GM10266 (cell line): ENCODE measurements at regions not wholly inside any gene's neighbourhood (a gene's known extent, or its start where the extent isn't known, plus 50 kb on each side); places are given as distances from the start of the nearest gene placed in this dataset.
"Not testable (repeated sequence)": the region's sequence is repeated elsewhere in the genome, so short reads cannot be mapped to it uniquely, and the experiment has no call there.

Experiments
- DNase-seq: peaks from one replicate; pipeline ENCODE4 v3.0.0; 2012; ENCODE audit errors: extremely low spot score
- TF ChIP-seq, protein P1 (sequence below): IDR thresholded peaks from 2 replicates; pipeline ENCODE4 v1.5.1; 2012; ENCODE audit warnings: mild to moderate bottlenecking, low read depth; ENCODE audit not compliant: control insufficient read depth, insufficient read depth; ENCODE audit errors: missing control alignments

DNA sequence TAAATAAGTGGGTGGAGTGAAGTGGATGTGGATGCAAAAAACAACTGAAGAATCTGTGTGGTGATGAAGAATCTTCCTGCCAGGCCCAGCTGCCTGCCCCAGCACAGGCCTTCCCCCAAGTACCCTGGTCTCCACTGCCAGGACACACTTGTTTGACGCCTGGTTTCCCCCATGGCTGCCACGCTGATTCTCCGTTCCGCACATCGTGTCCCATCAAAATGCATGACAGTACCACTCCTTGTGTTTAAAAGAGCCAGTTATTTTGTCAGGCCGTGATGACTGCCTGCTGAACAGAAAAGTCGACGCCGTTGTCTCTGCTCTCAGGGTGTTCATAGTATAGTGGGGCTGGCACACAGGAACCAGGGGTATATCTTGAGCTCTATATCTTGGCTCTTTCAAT, 50.3 kb upstream of the KYNU start:
- no peak for DNase-seq
- TF ChIP-seq, protein P1, sequence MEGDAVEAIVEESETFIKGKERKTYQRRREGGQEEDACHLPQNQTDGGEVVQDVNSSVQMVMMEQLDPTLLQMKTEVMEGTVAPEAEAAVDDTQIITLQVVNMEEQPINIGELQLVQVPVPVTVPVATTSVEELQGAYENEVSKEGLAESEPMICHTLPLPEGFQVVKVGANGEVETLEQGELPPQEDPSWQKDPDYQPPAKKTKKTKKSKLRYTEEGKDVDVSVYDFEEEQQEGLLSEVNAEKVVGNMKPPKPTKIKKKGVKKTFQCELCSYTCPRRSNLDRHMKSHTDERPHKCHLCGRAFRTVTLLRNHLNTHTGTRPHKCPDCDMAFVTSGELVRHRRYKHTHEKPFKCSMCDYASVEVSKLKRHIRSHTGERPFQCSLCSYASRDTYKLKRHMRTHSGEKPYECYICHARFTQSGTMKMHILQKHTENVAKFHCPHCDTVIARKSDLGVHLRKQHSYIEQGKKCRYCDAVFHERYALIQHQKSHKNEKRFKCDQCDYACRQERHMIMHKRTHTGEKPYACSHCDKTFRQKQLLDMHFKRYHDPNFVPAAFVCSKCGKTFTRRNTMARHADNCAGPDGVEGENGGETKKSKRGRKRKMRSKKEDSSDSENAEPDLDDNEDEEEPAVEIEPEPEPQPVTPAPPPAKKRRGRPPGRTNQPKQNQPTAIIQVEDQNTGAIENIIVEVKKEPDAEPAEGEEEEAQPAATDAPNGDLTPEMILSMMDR, result no peak

DNA sequence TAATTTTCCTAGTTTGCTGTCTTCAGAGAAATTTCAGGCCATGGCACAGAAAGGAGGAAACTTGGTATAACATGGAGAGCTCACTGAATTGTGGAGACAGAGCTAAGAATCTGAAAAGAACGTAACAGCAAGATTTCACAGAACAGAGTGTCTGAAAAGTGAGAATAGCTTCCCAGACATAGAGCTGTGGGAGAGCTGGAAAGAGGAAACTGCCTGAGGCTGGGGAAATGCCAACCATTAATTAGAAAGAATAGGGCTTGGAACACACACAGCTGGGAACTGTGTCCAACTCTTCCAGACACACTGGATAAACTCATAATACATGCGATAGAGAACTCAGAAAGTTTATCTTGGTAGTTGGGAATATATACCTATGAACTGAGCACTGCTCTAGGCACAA, 51.6 kb upstream of the KYNU start:
- TF ChIP-seq, protein P1, result no peak
- no peak for DNase-seq

GRCh38 chr2:142824756-142825155, 52.7 kb upstream of the KYNU start:
- TF ChIP-seq, protein P1, result no peak
- no peak for DNase-seq

DNA sequence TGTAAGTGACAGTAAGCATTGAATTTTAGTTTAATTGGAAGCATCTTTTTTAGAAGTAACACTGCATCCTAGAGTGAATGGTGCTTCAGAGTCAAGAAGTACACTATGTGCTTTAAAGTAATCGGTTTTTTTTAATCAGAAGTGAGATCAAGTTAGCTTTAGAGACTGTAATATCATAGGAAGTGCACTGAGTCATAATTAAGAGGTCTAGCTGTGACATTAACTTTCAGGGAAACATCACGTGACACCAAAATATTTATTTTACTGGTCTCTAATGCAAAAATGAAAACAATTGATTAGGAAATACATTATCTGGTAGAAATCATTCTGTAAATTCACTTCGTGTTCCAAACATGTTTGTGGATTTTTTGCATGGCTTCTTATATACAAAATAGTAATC, 55.3 kb upstream of the KYNU start:
- TF ChIP-seq, protein P1, result no peak
- no peak for DNase-seq

- no peak for DNase-seq
- TF ChIP-seq, protein P1, result no peak
Measured at GRCh38 chr2:142819411-142819810, 58.1 kb upstream of the KYNU start.

DNA sequence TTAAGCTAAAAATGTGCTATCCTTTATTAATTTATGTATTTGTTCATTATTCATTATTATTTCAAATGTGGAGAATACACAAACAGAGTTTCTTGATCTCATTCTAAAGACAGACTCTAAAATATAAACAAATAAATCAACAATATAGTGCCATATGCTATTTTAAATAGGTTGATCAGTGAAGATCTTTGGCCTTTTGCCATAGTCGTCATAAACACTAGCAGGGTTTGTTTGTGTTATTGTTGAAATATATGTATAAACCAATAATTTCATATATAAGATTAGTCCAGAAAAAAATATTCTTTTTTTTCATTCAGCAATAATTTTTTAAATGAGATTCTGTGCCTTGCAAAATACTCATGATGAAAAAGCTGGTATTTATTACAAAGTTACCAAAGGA, 62.1 kb upstream of the KYNU start:
- no peak for DNase-seq
- TF ChIP-seq, protein P1, result no peak

- TF ChIP-seq, protein P1, result no peak
- no peak for DNase-seq
Measured at GRCh38 chr2:142813830-142814829, 63.3 kb upstream of the KYNU start.

DNA sequence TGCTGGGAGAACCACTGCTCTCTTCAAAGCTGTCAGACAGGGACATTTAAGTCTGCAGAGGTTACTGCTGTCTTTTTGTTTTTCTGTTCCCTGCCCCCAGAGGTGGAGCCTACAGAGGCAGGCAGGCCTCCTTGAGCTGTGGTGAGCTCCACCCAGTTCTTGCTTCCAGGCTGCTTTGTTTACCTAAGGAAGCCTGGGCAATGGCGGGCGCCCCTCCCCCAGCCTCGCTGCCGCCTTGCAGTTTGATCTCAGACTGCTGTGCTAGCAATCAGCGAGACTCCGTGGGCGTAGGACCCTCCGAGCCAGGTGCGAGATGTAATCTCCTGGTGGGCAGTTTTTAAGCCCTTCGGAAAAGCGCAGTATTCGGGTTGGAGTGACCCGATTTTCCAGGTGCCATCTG, 65.8 kb upstream of the KYNU start:
- DNase-seq, result not testable (repeated sequence)
